Stomach (tissue), 8 donors: ENCODE measurements at regions not wholly inside any gene's neighbourhood (a gene's known extent, or its start where the extent isn't known, plus 50 kb on each side); places are given as distances from the start of the nearest gene placed in this dataset.
A peak's percentile ranks its signal among the peaks of the same experiment; 100 is the strongest.

ENCODE experiments used
- DNase-seq, 2 donors: peaks; one replicate each; pipeline versions ENCODE4 v3.0.0 to v3.0.0-alpha.2; 2013 to 2019
- H3K27ac ChIP-seq, 5 donors: fragments of 200-600 bp in 4 of 5; sonication (generic) in 4 of 5; one replicate each; pipeline ENCODE4 v1.5.1; 2013 to 2019; ENCODE audit warnings: mild to moderate bottlenecking in 1 of 5, moderate library complexity in 1 of 5
- H3K27me3 ChIP-seq, 3 donors: fragments of 200-600 bp; sonication (generic); one replicate each; pipeline ENCODE4 v1.5.1; 2017 to 2019; ENCODE audit warnings: mixed run types in 1 of 3
- H3K36me3 ChIP-seq, 4 donors: fragments of 200-600 bp; sonication (generic); 1 replicate in 3 of 4; 2 replicates in 1 of 4; pipeline ENCODE4 v1.5.1; 2016 to 2019
- H3K4me1 ChIP-seq, 4 donors: fragments of 200-600 bp; sonication (generic); one replicate each; pipeline ENCODE4 v1.5.1; 2016 to 2019
- H3K4me3 ChIP-seq, 4 donors: fragments of 200-600 bp; sonication (generic) in 3 of 4; one replicate each; pipeline ENCODE4 v1.5.1; 2016 to 2019; ENCODE audit warnings: mild to moderate bottlenecking in 1 of 4
- H3K9me3 ChIP-seq, 4 donors: fragments of 200-600 bp; sonication (generic); one replicate each; pipeline ENCODE4 v1.5.1; 2016 to 2019
- EP300 ChIP-seq: sonication (generic); formaldehyde crosslinking; IDR thresholded peaks from one replicate; pipeline ENCODE4 v1.6.1; 2017; ENCODE audit warnings: antibody characterized with exemption
- POLR2A ChIP-seq, 4 donors: fragments of 450-650 bp; IDR thresholded peaks; one replicate each; pipeline ENCODE4 v1.6.1; 2016; ENCODE audit warnings: antibody characterized with exemption in 4 of 4, control low read depth in 2 of 4, mild to moderate bottlenecking in 1 of 4, moderate library complexity in 1 of 4
- POLR2AphosphoS5 ChIP-seq, 3 donors: sonication (generic); formaldehyde crosslinking; IDR thresholded peaks; one replicate each; pipeline ENCODE4 v1.6.1; 2016; ENCODE audit warnings: antibody characterized with exemption in 3 of 3
- WGBS, 5 donors: extraction: QIAGEN DNeasy Blood & Tissue Kit in 3 of 5; methylation state at CpG; one replicate each; pipeline versions ENCODE4 v1.1.5 to v1.1.7; 2013 to 2018; 5-methylcytosine and 5-hydroxymethylcytosine counted together
- intact Hi-C: fragments of 100-400 bp; cut with DNase I; formaldehyde crosslinking; loops from one replicate; pipeline ENCODE4 v1.15.1; 2023; ENCODE audit warnings: low total_unique reads
- TF ChIP-seq, protein P1 (sequence below), 7 experiments: fragments of 450-650 bp in 4 of 7; fragments of 200-600 bp in 3 of 7; sonication (generic) in 3 of 7; IDR thresholded peaks; one replicate each; pipeline ENCODE4 v1.5.1; 2016 to 2019; ENCODE audit warnings: antibody characterized with exemption in 7 of 7, control low read depth in 2 of 7, mild to moderate bottlenecking in 1 of 7
- donor health status: healthy with polysubstance abuse.
- donor health status: Bipolar disorder and iron deficiency.
- donor health status: healthy.

DNA sequence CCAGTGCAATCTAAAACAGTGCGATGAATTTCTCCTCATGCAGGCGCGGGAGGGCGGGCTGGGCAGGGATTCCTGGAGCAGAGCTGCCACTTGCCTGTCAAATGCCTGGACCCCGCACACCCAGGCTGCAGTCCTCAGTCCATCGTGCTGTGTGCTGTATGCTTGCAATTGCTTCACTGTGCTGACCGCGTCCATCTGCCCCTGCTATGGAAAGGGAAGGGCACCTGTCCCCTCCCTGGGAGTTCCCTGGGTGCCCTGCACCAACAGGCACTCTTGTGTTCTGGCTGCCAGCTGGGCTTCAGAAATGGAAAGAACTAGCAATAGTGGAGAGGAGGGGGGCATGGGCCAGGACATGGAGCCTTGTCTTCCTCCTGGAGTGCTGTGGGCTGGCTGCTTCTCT lies 185.4 kb upstream of the B3GAT1 start:
- no peak for DNase-seq
- Histone ChIP-seq H3K4me3 (no peak overlapping the region), H3K27me3 (peaks cover 0 to 7% (median 0%) of the 10 kb centered on the region in 3 donors), H3K36me3 (no peaks in the 10 kb centered on the region), H3K9me3 (peaks cover 0 to 5% (median 0%) of the 10 kb centered on the region in 4 donors), H3K4me1 (no peaks in the 10 kb centered on the region), H3K27ac (no peak overlapping the region)
- WGBS, 5 donors = 90 to 95% (median 93%) methylated on average over 4 to 8 of the region's 8 CpGs
- TF ChIP-seq EP300 (no peak), POLR2AphosphoS5 (IDR thresholded peaks at IDR 0.05) (no peak), POLR2A (IDR thresholded peaks at IDR 0.05) (no peak)
- TF ChIP-seq, protein P1, sequence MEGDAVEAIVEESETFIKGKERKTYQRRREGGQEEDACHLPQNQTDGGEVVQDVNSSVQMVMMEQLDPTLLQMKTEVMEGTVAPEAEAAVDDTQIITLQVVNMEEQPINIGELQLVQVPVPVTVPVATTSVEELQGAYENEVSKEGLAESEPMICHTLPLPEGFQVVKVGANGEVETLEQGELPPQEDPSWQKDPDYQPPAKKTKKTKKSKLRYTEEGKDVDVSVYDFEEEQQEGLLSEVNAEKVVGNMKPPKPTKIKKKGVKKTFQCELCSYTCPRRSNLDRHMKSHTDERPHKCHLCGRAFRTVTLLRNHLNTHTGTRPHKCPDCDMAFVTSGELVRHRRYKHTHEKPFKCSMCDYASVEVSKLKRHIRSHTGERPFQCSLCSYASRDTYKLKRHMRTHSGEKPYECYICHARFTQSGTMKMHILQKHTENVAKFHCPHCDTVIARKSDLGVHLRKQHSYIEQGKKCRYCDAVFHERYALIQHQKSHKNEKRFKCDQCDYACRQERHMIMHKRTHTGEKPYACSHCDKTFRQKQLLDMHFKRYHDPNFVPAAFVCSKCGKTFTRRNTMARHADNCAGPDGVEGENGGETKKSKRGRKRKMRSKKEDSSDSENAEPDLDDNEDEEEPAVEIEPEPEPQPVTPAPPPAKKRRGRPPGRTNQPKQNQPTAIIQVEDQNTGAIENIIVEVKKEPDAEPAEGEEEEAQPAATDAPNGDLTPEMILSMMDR (IDR thresholded peaks at IDR 0.05) = no peak
- intact Hi-C loops = no loop called here

GRCh38 chr11:134596404-134596803 lies 184.4 kb upstream of the B3GAT1 start:
- Histone ChIP-seq H3K4me1 (no peaks in the 10 kb centered on the region), H3K27me3 (peaks cover 0 to 7% (median 0%) of the 10 kb centered on the region in 3 donors), H3K27ac (no peak overlapping the region), H3K9me3 (peaks cover 0 to 5% (median 0%) of the 10 kb centered on the region in 4 donors), H3K36me3 (no peaks in the 10 kb centered on the region), H3K4me3 (no peak overlapping the region)
- DNase-seq = no peak
- intact Hi-C loops = no loop called here
- WGBS, 5 donors = 82 to 93% (median 92%) methylated on average over 3 of the region's 3 CpGs
- TF ChIP-seq, protein P1 (IDR thresholded peaks at IDR 0.05) = no peak
- TF ChIP-seq EP300 (no peak), POLR2A (IDR thresholded peaks at IDR 0.05) (no peak), POLR2AphosphoS5 (IDR thresholded peaks at IDR 0.05) (no peak)

DNA sequence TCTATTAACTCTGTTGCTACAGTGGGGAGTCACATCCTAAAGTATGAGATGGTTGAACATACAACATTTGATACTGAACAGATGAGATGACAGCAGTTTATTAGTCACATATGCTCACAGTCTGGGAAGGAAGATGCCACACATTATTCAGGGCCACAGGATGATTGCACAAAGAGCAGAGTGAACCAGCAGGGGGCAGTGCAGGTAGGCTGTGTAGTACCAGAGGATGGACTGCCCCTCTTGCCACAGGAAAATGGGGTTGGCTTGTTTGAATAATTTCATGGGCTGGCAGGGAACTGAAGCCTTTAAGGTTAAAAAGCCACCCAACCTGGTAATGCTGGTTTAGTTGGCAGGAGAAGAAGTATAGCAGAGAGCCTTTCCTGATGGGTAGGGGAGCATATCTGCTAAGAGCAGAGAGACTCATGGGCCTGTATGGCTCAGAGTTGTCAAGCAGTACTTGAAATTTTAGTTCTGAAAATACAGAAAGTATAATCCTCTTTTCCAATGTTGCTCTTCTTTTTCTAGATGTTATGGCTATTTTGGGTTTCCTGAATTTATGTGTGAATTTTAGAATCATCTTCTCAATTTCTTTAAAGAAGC lies 180.4 kb upstream of the B3GAT1 start:
- H3K4me3 ChIP-seq = no peak overlapping the region
- TF ChIP-seq POLR2A (IDR thresholded peaks at IDR 0.05) = no peak
- no peak for TF ChIP-seq POLR2AphosphoS5 (IDR thresholded peaks at IDR 0.05)
- TF ChIP-seq, protein P1 (IDR thresholded peaks at IDR 0.05) = no peak
- no peaks in the 10 kb centered on the region for H3K36me3 ChIP-seq
- H3K9me3 ChIP-seq = peaks cover 0 to 5% (median 0%) of the 10 kb centered on the region in 4 donors
- H3K4me1 ChIP-seq = no peaks in the 10 kb centered on the region
- H3K27me3 ChIP-seq = peaks cover 0 to 17% (median 0%) of the 10 kb centered on the region in 3 donors
- intact Hi-C loops = no loop called here
- H3K27ac ChIP-seq = no peak overlapping the region
- DNase-seq = peak; percentile 43 to 44

DNA sequence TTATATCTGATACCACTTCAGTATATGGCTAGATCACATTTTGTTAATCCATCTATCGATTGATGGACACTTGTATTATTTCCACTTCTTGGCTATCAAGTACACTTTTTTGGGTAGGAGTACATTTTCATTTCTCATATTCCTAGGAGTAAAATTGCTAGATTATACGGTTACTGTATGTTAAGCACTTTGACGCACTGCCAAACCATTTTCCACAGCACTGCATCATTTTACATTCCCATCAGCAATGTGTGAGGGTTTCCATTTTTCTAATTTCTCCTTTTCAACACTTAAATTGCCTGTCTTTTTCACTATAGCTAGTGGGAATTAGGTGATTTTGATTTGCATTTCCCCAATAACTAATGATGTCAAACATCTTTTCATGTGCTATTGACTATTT lies 179.3 kb upstream of the B3GAT1 start:
- no peak overlapping the region for H3K4me3 ChIP-seq
- peaks cover 0 to 5% (median 0%) of the 10 kb centered on the region in 4 donors for H3K9me3 ChIP-seq
- peaks cover 0 to 20% (median 0%) of the 10 kb centered on the region in 3 donors for H3K27me3 ChIP-seq
- TF ChIP-seq POLR2A (IDR thresholded peaks at IDR 0.05) (no peak), EP300 (no peak), POLR2AphosphoS5 (IDR thresholded peaks at IDR 0.05) (no peak)
- TF ChIP-seq, protein P1 (IDR thresholded peaks at IDR 0.05) = no peak
- WGBS, 5 donors = 83 to 94% (median 90%) methylated on average over 3 of the region's 3 CpGs
- no peaks in the 10 kb centered on the region for H3K36me3 ChIP-seq
- H3K27ac ChIP-seq = no peak overlapping the region
- DNase-seq = no peak
- intact Hi-C loops = no loop called here
- H3K4me1 ChIP-seq = no peaks in the 10 kb centered on the region
